ENCODE measurements at regions not wholly inside any gene's neighbourhood (a gene's known extent, or its start where the extent isn't known, plus 50 kb on each side); places are given as distances from the start of the nearest gene placed in this dataset.

GRCh38 chr20:6886065-6886729 is 118.7 kb downstream of the BMP2 start:
- FAIRE-seq = no peak

DNA sequence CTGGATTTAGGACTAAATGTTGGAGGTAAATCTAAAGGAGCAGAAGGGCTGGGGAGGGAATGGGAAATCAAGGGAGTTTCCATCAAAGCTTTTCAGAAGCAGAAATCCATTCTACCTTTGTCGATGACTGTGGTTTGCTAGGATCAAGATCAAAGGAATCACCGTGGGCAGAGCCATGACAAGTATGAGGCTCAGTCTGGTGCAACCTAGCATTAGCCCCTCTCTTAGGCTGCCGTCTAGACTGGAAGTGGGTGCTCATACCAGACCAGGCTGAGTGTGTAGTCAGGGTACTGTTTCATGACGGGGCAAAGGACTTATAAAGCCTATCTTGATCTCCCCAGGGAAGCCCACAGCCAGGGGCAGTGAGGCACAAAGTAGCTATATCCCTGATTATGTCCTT is 120.5 kb downstream of the BMP2 start:
- no peak for FAIRE-seq

DNA sequence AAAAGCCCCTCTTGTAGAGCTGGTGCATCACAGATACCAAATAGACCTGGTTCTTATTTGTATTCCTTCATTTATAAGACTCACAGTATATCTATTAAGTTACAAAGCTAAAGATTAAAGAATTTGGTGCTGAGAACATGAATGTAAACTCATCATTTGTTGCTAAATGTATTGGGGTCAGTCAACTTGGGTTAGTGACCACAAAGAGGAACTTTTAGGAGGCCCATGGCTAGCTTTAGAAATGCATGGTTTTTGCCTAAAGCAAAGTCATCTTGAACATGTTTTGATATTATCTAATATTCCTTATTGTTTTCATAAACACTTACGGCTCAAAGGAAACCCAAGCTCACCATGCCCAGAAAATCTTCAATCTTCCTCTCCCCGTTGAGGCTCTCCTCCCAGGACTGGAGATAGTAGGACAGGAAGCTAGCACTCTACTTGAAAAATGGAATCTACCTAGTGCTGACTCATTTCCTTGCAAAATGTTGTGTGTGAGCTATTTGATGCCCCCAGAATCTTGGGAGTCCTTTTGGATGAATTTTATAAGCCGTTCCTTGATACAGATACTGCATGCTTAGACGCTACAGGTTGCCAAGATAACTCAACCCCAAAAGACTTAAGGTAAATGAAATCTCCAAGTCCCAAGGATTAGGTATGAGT is 121.4 kb downstream of the BMP2 start:
- no peak for FAIRE-seq

DNA sequence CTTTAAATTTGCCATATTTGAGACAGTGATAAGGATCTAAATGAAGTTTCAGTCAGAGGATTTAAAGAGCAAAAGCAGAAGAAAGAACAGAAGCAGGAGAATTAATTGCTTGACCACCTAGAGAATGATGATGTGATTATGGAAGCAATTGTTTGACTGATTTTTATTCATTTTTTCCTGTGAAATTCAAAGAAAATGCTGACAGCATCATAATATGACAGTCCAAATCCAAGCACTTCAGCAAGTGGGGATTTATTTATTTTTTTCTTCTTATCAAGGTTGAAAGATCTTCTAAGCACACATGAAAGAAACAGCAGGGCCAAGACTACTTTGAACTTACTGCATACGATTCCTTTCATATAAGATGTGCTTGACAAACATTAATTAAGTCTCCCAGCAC is 125.2 kb downstream of the BMP2 start:
- no peak for FAIRE-seq

GRCh38 chr20:6898928-6899327 is 131.4 kb downstream of the BMP2 start:
- no peak for FAIRE-seq

- no peak for FAIRE-seq
These were observed 139.4 kb downstream of the BMP2 start for GRCh38 chr20:6906871-6907270.

- FAIRE-seq = no peak
These were observed 141.2 kb downstream of the BMP2 start for GRCh38 chr20:6908673-6909072.

DNA sequence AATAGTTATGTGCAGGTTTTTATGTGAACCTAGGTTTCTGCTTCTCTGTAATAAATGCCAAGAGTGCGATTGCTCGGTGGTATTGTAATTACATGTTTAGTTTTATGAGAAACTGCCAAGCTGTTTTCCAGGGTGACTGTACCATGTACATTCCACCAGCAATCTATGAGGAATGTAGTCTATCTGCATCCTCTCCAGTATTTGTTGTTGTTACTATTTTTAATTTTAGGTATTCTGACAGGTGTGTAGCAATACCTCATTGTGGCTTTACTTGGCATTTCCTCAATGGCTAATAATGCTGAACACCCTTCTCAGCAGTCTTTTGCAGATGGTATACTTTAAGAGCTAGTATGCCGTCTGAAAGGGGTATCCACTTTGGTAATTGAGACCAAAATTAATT is 142.1 kb downstream of the BMP2 start:
- no peak for FAIRE-seq

DNA sequence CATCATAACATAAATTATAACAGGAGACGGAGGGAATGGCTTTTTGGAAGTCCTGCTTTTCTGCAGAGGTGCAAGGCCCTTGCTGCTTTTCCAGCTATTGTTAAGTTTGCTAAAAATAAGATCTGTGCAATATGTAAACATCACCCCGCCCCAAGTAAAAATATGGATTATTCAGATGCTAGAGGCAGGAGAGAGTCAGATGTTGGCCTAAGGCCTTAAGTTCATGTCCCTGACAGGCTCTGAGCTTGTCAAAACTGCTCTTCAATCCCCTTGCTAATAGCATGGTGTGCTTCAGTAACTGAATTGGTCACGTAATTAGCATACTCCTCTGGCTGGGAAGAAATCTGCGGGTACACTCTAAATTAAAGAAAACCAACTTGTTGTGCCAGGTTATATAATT is 147.5 kb downstream of the BMP2 start:
- FAIRE-seq = no peak

DNA sequence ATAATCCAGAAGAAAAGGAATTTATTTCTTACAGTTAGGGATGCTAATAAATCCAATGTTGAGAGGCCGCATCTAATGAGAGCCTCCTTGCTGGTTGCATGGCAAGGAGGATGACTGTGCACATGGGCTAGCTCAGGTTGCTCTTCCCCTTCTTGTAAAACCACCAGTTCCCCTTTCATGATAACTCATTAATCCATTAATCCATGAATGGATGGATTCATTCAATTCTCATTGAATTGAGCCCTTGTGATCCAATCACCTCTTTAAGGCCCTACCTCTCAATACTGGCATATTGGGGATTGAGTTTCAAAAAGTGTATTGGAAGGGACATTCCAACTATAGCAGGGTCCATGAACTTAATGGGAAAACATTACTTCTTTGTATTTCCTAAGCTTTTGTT is 149.5 kb downstream of the BMP2 start:
- no peak for FAIRE-seq

DNA sequence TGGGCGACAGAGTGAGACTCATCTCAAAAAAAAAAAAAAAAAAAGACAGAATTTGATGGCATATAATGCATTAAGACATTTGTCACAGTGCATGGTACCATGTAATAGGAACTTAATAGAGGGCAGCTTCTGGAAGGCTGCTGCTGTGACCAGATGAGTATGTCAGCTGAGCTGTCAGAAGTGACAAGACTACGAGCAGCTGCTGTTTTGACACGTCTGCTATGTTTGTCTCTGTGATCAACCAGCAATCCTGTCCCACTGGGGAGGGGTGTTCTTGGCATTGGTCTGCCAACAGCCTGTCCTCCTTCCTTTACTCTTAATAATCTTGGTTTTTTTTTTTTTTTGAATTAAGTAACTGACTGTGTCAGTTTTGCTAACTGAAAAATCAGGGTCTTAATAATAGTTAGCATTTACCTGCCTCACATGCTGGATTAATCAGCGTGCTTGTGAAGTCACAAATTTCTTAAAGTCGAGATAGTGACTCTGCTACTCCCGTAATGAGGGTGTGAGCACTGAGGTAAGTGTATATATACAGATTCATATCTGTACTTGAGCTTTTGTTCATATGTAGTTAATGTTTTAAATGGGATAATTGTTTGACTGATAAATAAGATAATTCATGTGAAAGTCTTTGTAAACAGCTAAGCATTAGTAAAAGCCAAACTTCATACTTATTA is 152.4 kb downstream of the BMP2 start:
- FAIRE-seq = no peak

- FAIRE-seq = no peak
These were observed 153.6 kb downstream of the BMP2 start for GRCh38 chr20:6920991-6921613.

DNA sequence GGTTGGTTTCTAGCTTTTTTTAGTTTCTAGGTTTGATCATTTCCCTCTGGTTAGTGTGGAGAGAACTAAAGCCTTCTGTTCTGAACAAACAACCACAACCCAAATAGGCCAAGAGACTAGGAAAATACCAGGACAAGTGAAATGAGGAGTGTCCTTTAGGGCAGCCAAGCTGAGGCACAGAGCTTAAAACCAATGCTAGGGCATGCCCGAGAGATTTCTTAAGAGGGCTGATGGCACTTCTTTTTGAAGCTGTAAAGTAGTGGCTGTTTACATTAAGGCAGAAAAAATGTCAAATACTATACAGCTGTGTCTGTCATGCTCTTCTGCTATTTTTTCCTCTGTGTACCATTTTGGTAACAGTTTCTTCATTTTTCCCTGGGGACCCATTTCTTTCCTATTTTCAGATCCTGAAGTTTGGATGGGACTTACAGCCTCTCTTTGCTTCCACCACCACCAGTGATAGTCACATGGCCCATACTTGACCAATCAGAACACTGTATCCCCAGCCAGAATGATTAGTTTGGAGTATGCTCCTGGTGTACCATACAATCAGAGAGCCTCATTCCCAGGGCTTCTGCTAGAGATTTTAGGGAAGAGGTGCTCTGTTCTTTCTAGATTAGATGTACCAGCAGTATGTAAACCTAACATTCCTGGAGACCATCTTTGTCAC is 154.4 kb downstream of the BMP2 start:
- no peak for FAIRE-seq

DNA sequence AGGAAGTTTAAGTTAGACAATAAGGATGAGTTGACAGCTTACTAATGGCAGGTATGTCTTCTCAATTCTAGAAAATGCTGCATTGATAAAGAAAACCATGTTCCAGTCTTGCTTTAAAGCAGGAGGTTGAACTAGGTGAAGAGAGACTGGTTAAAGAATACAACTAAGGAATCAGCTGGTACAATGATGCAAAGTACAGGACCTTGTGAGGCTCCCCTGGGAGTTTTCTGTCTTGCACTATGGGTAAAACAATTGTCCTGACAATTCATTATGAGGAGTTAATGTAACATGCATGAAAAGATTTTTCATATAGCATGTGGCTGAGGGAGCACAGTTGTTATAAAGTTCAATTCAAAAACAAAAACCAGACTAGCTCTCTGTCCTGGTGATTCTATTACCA is 157.2 kb downstream of the BMP2 start:
- FAIRE-seq = no peak

- no peak for FAIRE-seq
These were observed 158.3 kb downstream of the BMP2 start for GRCh38 chr20:6925744-6926278.

- no peak for FAIRE-seq
These were observed 172.6 kb downstream of the BMP2 start for GRCh38 chr20:6940048-6940447.

DNA sequence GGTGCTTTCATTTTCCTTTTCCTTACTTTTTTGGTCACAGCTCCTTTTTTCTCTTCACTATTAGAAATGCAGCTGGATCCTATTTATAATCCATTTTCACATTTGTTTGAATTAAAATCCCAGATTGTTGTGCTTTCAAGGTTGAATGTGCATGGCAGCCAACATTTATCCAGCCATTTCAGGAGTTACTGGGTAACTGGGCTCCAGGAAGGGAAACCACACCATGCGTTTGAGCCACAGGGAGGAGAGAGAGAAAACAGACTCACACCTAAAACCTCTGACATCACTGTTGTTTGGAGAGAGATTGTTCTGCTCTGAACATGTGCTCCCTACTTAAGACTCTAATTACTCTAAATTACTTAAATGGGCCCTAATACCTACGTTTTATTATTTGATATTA is 173.4 kb downstream of the BMP2 start:
- FAIRE-seq = no peak

GRCh38 chr20:6941571-6941970 is 174.1 kb downstream of the BMP2 start:
- no peak for FAIRE-seq

- FAIRE-seq = no peak
These were observed 174.8 kb downstream of the BMP2 start for GRCh38 chr20:6942266-6942665.

- FAIRE-seq = no peak
These were observed 176.8 kb downstream of the BMP2 start for GRCh38 chr20:6944292-6944691.

DNA sequence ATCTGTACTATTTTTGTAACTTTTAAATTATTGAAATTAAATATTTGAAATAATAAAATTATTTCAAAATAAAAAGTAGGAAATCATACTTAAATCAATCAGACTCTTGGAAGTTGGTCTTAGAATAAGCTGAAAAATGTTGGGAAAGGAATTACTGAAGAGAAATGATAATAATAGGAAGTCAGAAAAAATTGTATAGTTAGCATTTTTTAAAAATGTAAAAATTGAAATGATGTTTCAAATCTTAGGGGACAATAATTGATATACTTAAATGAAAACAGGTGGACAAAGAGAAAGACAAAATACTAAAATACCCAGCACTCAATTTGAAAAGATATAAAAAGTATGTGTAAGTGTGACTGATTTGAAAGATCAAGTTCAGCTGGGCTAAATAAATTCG is 186.1 kb downstream of the BMP2 start:
- no peak for FAIRE-seq

- no peak for FAIRE-seq
These were observed 186.7 kb downstream of the BMP2 start for GRCh38 chr20:6954219-6954618.

GRCh38 chr20:6956056-6956455 is 188.6 kb downstream of the BMP2 start:
- no peak for FAIRE-seq

Measured in TTC549 (cell line).